ENCODE measurements at regions not wholly inside any gene's neighbourhood (a gene's known extent, or its start where the extent isn't known, plus 50 kb on each side); places are given as distances from the start of the nearest gene placed in this dataset.

DNA sequence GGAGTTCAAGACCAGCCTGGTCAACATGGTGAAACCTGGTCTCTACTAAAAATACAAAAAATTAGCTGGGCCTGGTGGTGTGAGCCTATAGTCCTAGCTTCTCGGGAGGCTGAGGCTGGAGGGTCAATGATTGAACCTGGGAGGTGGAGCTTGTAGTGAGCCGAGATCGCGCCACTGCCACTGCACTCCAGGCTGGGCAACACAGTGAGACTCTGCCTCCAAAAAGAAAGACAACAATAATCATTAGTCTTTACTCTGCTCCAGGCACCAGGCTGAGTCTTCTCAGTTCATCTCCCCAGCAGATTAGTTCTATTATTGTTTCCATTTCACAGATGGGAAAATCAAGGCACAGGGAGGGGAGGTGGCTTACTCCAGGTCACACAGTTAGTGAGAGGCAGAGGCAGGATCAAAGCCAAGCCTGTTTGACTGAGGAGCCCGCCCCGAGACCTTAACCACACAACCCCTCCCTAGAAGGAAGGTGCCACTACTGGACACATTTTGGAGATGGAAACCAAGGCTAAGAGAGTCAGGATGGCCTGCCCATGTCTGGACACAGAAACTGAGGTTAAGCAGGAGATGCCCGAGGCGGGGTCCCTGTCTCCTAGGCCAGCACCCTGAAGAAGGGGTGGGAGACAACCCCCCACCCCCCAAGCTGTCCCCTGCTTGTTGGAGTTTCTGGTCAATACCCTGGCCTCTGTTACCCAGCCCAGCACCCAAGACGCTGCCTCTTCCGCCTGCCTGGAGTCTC, 75.8 kb downstream of the CEBPB start:
- Histone ChIP-seq H2AFZ (ENCODE audit: low read length) (no peak overlapping the region), H4K20me1 (ENCODE audit: insufficient read depth, low read length, poor library complexity, severe bottlenecking) (no peaks in the 10 kb centered on the region), H3K4me2 (ENCODE audit: low read depth, low read length, poor library complexity, severe bottlenecking) (no peak overlapping the region), H3K27me3 (ENCODE audit: insufficient read depth, low read length, poor library complexity, severe bottlenecking) (no peaks in the 10 kb centered on the region), H3F3A (ENCODE audit: low read depth) (no peaks in the 10 kb centered on the region), H3K9me2 (replicated peaks; ENCODE audit: low read depth, low read length) (no peaks in the 10 kb centered on the region), H3K9ac (ENCODE audit: low read depth, low read length, poor library complexity, severe bottlenecking) (no peak overlapping the region), H3K79me2 (ENCODE audit: insufficient read depth, low read length) (no peaks in the 10 kb centered on the region), H3K4me3 (ENCODE audit: low read length, poor library complexity, severe bottlenecking) (no peak overlapping the region), H3K4me1 (ENCODE audit: insufficient read depth, low read length, poor library complexity, severe bottlenecking) (peaks cover 5% of the 10 kb centered on the region), H3K36me3 (ENCODE audit: insufficient read depth, low read length) (no peaks in the 10 kb centered on the region), H3K9me3 (ENCODE audit: insufficient read depth, low read depth, low read length) (no peaks in the 10 kb centered on the region)
- TF ChIP-seq EZH2phosphoT487 (IDR thresholded peaks at IDR 0.05; ENCODE audit: borderline replicate concordance): no peak
- TF ChIP-seq, protein P1, sequence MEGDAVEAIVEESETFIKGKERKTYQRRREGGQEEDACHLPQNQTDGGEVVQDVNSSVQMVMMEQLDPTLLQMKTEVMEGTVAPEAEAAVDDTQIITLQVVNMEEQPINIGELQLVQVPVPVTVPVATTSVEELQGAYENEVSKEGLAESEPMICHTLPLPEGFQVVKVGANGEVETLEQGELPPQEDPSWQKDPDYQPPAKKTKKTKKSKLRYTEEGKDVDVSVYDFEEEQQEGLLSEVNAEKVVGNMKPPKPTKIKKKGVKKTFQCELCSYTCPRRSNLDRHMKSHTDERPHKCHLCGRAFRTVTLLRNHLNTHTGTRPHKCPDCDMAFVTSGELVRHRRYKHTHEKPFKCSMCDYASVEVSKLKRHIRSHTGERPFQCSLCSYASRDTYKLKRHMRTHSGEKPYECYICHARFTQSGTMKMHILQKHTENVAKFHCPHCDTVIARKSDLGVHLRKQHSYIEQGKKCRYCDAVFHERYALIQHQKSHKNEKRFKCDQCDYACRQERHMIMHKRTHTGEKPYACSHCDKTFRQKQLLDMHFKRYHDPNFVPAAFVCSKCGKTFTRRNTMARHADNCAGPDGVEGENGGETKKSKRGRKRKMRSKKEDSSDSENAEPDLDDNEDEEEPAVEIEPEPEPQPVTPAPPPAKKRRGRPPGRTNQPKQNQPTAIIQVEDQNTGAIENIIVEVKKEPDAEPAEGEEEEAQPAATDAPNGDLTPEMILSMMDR (conservative IDR thresholded peaks at IDR 0.05; ENCODE audit: low read length): no peak

DNA sequence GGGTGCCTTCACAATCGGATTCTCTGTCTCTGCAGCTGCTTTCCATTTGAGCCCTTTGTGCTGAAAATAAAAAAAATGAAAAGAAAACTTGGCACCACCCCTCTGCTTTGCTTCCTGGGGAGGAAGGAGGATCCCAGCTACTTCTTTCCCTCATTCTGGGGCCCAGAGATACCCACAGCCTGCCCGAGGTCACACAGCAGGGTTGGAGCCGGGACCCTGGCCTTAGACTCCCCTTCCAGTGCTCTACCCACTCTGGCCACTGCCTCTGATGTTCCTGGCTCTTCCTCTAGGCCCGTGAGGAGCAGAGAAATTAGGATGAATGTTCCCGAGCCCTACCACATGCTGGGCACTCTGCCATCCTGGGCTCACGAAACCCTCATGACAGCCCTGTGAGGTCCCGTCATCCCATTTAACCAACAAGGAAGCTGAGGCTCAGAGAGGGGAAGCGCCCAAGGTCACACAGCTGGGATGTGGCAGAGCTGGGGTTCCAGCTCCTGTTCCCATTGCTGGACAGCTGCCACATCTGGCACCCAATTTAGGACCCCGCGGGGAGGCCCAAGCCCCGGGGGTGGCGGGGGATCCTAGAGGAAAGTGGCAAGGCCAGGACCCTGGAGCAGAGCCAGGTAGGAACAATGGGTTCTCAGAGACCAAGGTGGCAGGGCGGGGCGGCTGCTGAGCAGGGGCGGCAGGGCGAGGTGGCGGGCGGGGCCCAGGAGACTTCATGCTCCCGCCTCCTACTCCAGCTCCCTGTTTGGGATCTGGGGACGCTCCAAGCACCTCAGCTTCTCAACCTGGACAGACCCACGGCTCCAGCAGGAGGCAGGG, 76.6 kb downstream of the CEBPB start:
- H3K36me3 ChIP-seq (ENCODE audit: insufficient read depth, low read length): no peaks in the 10 kb centered on the region
- no peak for TF ChIP-seq EZH2phosphoT487 (IDR thresholded peaks at IDR 0.05; ENCODE audit: borderline replicate concordance)
- TF ChIP-seq, protein P1 (conservative IDR thresholded peaks at IDR 0.05; ENCODE audit: low read length): no peak
- H3K9me3 ChIP-seq (ENCODE audit: insufficient read depth, low read depth, low read length): no peaks in the 10 kb centered on the region

DNA sequence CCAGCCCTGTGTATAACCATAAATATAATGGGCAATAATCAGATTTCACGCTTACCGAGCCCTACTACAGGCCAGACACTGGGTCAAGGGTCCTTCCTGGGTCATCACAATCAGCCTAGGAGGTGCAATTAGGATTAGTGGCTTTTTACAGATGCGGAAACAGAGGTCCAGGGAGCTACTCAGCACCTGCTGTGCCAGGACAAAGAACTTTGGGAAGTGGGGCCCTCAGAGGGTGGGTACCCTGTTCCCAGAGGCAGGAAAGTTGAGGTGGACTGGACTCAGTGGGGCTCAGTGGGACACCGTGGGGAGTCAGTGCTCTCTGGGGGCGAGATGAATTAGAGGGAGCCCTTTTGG, 77.2 kb downstream of the CEBPB start:
- Histone ChIP-seq H3K27me3 (ENCODE audit: insufficient read depth, low read length, poor library complexity, severe bottlenecking) (no peaks in the 10 kb centered on the region), H2AFZ (ENCODE audit: low read length) (no peak overlapping the region), H3K36me3 (ENCODE audit: insufficient read depth, low read length) (no peaks in the 10 kb centered on the region), H3F3A (ENCODE audit: low read depth) (no peaks in the 10 kb centered on the region), H3K9me2 (replicated peaks; ENCODE audit: low read depth, low read length) (no peaks in the 10 kb centered on the region), H3K9me3 (ENCODE audit: insufficient read depth, low read depth, low read length) (no peaks in the 10 kb centered on the region), H4K20me1 (ENCODE audit: insufficient read depth, low read length, poor library complexity, severe bottlenecking) (no peaks in the 10 kb centered on the region), H3K4me3 (ENCODE audit: low read length, poor library complexity, severe bottlenecking) (no peak overlapping the region), H3K4me1 (ENCODE audit: insufficient read depth, low read length, poor library complexity, severe bottlenecking) (peaks cover 5% of the 10 kb centered on the region), H3K4me2 (ENCODE audit: low read depth, low read length, poor library complexity, severe bottlenecking) (no peak overlapping the region), H3K9ac (ENCODE audit: low read depth, low read length, poor library complexity, severe bottlenecking) (no peak overlapping the region), H3K79me2 (ENCODE audit: insufficient read depth, low read length) (no peaks in the 10 kb centered on the region)
- TF ChIP-seq, protein P1 (conservative IDR thresholded peaks at IDR 0.05; ENCODE audit: low read length): no peak
- no peak for TF ChIP-seq EZH2phosphoT487 (IDR thresholded peaks at IDR 0.05; ENCODE audit: borderline replicate concordance)

More for the DNA sequence above, 76.6 kb downstream of the CEBPB start:
- no peaks in the 10 kb centered on the region for H3K27me3 ChIP-seq (ENCODE audit: insufficient read depth, low read length, poor library complexity, severe bottlenecking)
- H3K9ac ChIP-seq (ENCODE audit: low read depth, low read length, poor library complexity, severe bottlenecking): no peak overlapping the region
- no peaks in the 10 kb centered on the region for H3F3A ChIP-seq (ENCODE audit: low read depth)
- no peaks in the 10 kb centered on the region for H3K9me2 ChIP-seq (replicated peaks; ENCODE audit: low read depth, low read length)
- H3K79me2 ChIP-seq (ENCODE audit: insufficient read depth, low read length): no peaks in the 10 kb centered on the region
- no peak overlapping the region for H2AFZ ChIP-seq (ENCODE audit: low read length)
- H3K4me2 ChIP-seq (ENCODE audit: low read depth, low read length, poor library complexity, severe bottlenecking): no peak overlapping the region
- H3K4me3 ChIP-seq (ENCODE audit: low read length, poor library complexity, severe bottlenecking): no peak overlapping the region
- no peaks in the 10 kb centered on the region for H4K20me1 ChIP-seq (ENCODE audit: insufficient read depth, low read length, poor library complexity, severe bottlenecking)
- H3K4me1 ChIP-seq (ENCODE audit: insufficient read depth, low read length, poor library complexity, severe bottlenecking): peaks cover 5% of the 10 kb centered on the region

Measured in Loucy (cell line).